ENCODE measurements at regions not wholly inside any gene's neighbourhood (a gene's known extent, or its start where the extent isn't known, plus 50 kb on each side); places are given as distances from the start of the nearest gene placed in this dataset.

- TF ChIP-seq CTCF (IDR thresholded peaks at IDR 0.05) (no peak), POLR2A (IDR thresholded peaks at IDR 0.05) (no peak), POLR2AphosphoS5 (IDR thresholded peaks at IDR 0.05) (no peak)
Measured at GRCh38 chr5:112637343-112637742, 100.3 kb upstream of the APC start.

Data from prostate gland (tissue), 2 donors.